ENCODE measurements at regions not wholly inside any gene's neighbourhood (a gene's known extent, or its start where the extent isn't known, plus 50 kb on each side); places are given as distances from the start of the nearest gene placed in this dataset.

DNA sequence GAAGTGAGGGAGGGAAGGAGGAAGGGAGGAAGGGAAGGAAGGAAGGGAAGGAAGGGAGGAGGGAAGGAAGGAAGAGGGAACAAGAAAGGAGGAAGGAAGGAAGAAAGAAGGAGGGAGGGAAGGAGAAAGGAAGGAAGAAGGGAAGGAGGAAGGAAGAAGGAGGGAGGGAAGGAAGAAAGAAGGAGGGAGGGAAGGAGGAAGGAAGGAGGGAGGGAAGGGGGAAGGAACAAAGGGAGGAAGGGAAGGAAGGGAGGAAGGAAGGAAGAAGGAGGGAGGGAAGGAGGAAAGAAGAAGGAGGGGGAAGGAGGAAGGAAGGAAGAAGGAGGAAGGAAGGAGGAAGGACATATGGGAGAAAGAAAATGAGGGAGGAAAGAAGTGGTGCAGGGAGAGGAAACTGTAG is 184.7 kb upstream of the PMEPA1 start:
- Histone ChIP-seq H3K27me3 (peaks cover 0 to 9% (median 0%) of the 10 kb centered on the region in 7 donors), H3K9me3 (no peaks in the 10 kb centered on the region), H3K4me3 (no peak overlapping the region), H3K4me1 (peaks cover 0 to 8% (median 0%) of the 10 kb centered on the region in 9 donors), H3K36me3 (no peaks in the 10 kb centered on the region), H3K27ac (no peak overlapping the region)
- DNase-seq: no peak
- TF ChIP-seq CTCF (IDR thresholded peaks at IDR 0.05): no peak
- intact Hi-C loops (cut with DNase I): no loop called here
- no peak for ATAC-seq

DNA sequence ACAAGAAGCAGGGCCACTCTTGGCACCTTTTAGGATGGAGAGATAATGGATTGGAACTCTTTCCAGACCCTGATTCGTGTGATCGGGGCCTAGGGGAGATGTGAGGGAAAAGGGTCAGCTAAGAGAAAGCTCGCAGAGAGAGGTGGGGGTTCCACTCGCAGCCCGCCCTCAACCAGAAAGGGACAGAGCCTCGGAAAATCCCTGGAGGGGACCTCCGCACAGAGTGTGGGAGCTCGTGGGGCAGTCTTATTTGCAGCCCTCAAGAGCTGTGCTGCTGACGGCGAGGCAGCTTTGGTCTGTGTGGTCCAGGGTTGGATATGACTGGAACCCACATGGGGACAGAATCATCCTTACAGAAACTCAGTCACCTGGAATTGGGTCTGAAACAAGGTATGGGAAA is 184.3 kb upstream of the PMEPA1 start:
- H3K4me3 ChIP-seq: no peak overlapping the region
- 86% methylated on average over 10 of the region's 10 CpGs for WGBS, 2 donors
- ATAC-seq (no peak), DNase-seq (no peak)
- TF ChIP-seq CTCF (IDR thresholded peaks at IDR 0.05): no peak
- intact Hi-C loops (cut with DNase I): no loop called here
- H3K27me3 ChIP-seq: peaks cover 0 to 9% (median 0%) of the 10 kb centered on the region in 7 donors
- H3K9me3 ChIP-seq: no peaks in the 10 kb centered on the region
- H3K27ac ChIP-seq: no peak overlapping the region
- peaks cover 0 to 8% (median 0%) of the 10 kb centered on the region in 9 donors for H3K4me1 ChIP-seq
- H3K36me3 ChIP-seq: no peaks in the 10 kb centered on the region

DNA sequence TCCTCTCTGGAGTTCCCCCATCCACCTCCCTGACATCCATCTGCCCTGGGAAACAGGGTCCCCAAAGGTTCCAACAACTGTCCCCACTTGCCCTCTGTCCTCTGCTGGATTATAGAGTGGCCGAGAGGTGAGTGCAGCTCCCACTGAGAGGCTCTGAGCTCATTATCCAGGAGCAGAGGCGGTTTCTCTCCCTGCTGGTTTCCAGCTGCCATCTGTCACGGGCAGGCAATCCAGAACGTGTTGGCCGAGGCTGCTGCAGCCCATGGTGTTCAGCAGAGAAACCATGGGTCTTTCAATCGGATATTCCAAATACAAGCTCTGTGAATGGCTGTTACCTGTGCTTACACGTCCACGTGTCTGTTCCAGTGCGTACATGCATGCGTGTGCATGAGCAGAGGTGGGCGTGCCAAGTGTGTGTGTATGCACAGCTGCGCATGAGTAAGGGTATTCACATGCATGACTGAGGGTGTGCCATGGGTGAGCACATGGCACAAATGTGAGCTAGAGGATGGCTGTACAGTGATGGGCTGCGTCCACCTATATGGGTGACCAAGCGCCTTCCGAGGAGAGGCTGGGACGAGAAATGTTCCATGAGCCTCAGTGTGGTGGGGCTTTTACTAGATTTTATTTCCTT is 183.7 kb upstream of the PMEPA1 start:
- Histone ChIP-seq H3K27me3 (peaks cover 0 to 9% (median 0%) of the 10 kb centered on the region in 7 donors), H3K4me3 (no peak overlapping the region), H3K27ac (no peak overlapping the region), H3K36me3 (no peaks in the 10 kb centered on the region), H3K9me3 (no peaks in the 10 kb centered on the region), H3K4me1 (peaks cover 0 to 8% (median 0%) of the 10 kb centered on the region in 9 donors)
- 89 to 90% methylated on average over 16 of the region's 16 CpGs for WGBS, 2 donors
- intact Hi-C loops (cut with DNase I): no loop called here
- no peak for TF ChIP-seq CTCF (IDR thresholded peaks at IDR 0.05)
- no peak for ATAC-seq
- no peak for DNase-seq

- DNase-seq: no peak
- no peaks in the 10 kb centered on the region for H3K36me3 ChIP-seq
- H3K4me3 ChIP-seq: no peak overlapping the region
- peaks cover 0 to 2% (median 0%) of the 10 kb centered on the region in 11 donors for H3K9me3 ChIP-seq
- no peak overlapping the region for H3K27ac ChIP-seq
- no peak for ATAC-seq
- WGBS, 2 donors: 89 to 90% methylated on average over 10 of the region's 10 CpGs
- peaks cover 0 to 8% (median 0%) of the 10 kb centered on the region in 9 donors for H3K4me1 ChIP-seq
- H3K27me3 ChIP-seq: peaks cover 0 to 9% (median 0%) of the 10 kb centered on the region in 7 donors
- TF ChIP-seq CTCF (IDR thresholded peaks at IDR 0.05): no peak
- intact Hi-C loops (cut with DNase I): no loop called here
These were observed 182.7 kb upstream of the PMEPA1 start for GRCh38 chr20:57892471-57892870.

All from heart right ventricle (tissue), 16 donors.